Thyroid gland (tissue), 4 donors: ENCODE measurements at regions not wholly inside any gene's neighbourhood (a gene's known extent, or its start where the extent isn't known, plus 50 kb on each side); places are given as distances from the start of the nearest gene placed in this dataset.

Source experiments
- CTCF ChIP-seq, 6 experiments: fragments of 200-600 bp in 3 of 6; fragments of 450-650 bp in 3 of 6; sonication (generic) in 3 of 6; IDR thresholded peaks; one replicate each; pipeline ENCODE4 v1.5.1; 2016 to 2019; ENCODE audit warnings: antibody characterized with exemption in 6 of 6, mild to moderate bottlenecking in 2 of 6, inconsistent platforms in 1 of 6, moderate library complexity in 1 of 6
- POLR2A ChIP-seq, 2 donors: fragments of 450-650 bp; IDR thresholded peaks; one replicate each; pipeline ENCODE4 v1.6.1; 2017; ENCODE audit warnings: antibody characterized with exemption in 2 of 2, mild to moderate bottlenecking in 2 of 2, moderate library complexity in 1 of 2

GRCh38 chr18:64972545-64972944 lies 778.3 kb upstream of the CDH7 start:
- TF ChIP-seq POLR2A (IDR thresholded peaks at IDR 0.05) (no peak), CTCF (IDR thresholded peaks at IDR 0.05) (no peak)
